ENCODE measurements at regions not wholly inside any gene's neighbourhood (a gene's known extent, or its start where the extent isn't known, plus 50 kb on each side); places are given as distances from the start of the nearest gene placed in this dataset.

GRCh38 chr2:62287899-62288880, 92.3 kb downstream of the B3GNT2 start:
- no peak for TF ChIP-seq ZNF274 (IDR thresholded peaks at IDR 0.05; ENCODE audit: low read depth, low read length)
- H3K4me3 ChIP-seq (ENCODE audit: low read length): no peak overlapping the region

GRCh38 chr2:62287282-62287681, 91.4 kb downstream of the B3GNT2 start:
- H3K4me3 ChIP-seq (ENCODE audit: low read length): no peak overlapping the region
- TF ChIP-seq ZNF274 (IDR thresholded peaks at IDR 0.05; ENCODE audit: low read depth, low read length): no peak

GRCh38 chr2:62286089-62286785, 90.3 kb downstream of the B3GNT2 start:
- H3K4me3 ChIP-seq (ENCODE audit: low read length): no peak overlapping the region
- TF ChIP-seq ZNF274 (IDR thresholded peaks at IDR 0.05; ENCODE audit: low read depth, low read length): no peak

- no peak for TF ChIP-seq ZNF274 (IDR thresholded peaks at IDR 0.05; ENCODE audit: low read depth, low read length)
These were observed 89.1 kb downstream of the B3GNT2 start for GRCh38 chr2:62284980-62285379.

GRCh38 chr2:62284471-62284870, 88.6 kb downstream of the B3GNT2 start:
- no peak overlapping the region for H3K4me3 ChIP-seq (ENCODE audit: low read length)
- no peak for TF ChIP-seq ZNF274 (IDR thresholded peaks at IDR 0.05; ENCODE audit: low read depth, low read length)

More at GRCh38 chr2:62284980-62285379, 89.1 kb downstream of the B3GNT2 start:
- H3K4me3 ChIP-seq (ENCODE audit: low read length): no peak overlapping the region

GRCh38 chr2:62283147-62283546, 87.2 kb downstream of the B3GNT2 start:
- H3K4me3 ChIP-seq (ENCODE audit: low read length): no peak overlapping the region
- no peak for TF ChIP-seq ZNF274 (IDR thresholded peaks at IDR 0.05; ENCODE audit: low read depth, low read length)

GRCh38 chr2:62281663-62282062, 85.7 kb downstream of the B3GNT2 start:
- no peak for TF ChIP-seq ZNF274 (IDR thresholded peaks at IDR 0.05; ENCODE audit: low read depth, low read length)
- no peak overlapping the region for H3K4me3 ChIP-seq (ENCODE audit: low read length)

- no peak overlapping the region for H3K4me3 ChIP-seq (ENCODE audit: low read length)
- TF ChIP-seq ZNF274 (IDR thresholded peaks at IDR 0.05; ENCODE audit: low read depth, low read length): no peak
These were observed 81.8 kb downstream of the B3GNT2 start for GRCh38 chr2:62277688-62278087.

Data from GM08714 (cell line).